Activated T-helper 9 cell treated with anti-CD3 and anti-CD28 coated beads, Interleukin-2, amount 50 U/mL, for 16 hours (primary cell): ENCODE measurements at regions not wholly inside any gene's neighbourhood (a gene's known extent, or its start where the extent isn't known, plus 50 kb on each side); places are given as distances from the start of the nearest gene placed in this dataset.

Experiments
- DNase-seq: peaks from one replicate; pipeline ENCODE4 v3.0.0-alpha.2; 2020; ENCODE audit warnings: low read depth

- no peak for DNase-seq
Observed at GRCh38 chr2:234438305-234438977, 58.4 kb downstream of the ARL4C start.

DNA sequence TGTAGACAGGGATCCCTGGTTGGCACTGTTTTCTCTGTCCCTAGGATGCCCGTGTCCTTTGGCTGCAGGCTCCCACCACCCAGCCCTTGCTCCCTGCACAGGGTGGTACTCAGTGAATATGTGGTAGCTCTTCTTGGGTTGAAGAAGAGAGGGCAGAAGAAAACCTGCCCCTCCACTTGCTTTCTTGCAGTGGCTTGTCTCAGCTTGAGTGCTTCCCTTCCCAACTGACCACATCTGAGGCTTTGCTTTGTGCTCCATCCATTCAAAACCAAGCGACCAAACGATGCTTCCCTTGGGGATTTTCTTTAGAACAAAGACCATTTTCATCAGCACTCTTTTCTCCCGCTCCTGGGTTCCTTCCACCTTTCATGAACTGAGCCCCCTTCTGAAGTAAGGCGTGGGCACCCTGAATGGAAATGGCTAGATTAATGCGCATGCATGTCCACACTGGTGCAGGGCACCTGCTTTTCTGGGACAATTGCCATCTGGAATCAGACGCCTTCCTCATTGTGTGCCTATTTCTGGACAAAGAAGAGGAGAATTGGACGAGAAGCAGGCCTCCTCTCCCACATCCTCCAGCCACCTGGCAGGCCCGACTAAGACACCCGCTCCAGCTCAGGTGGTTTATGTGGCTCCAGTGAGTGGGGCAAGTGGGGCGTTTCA, 59.1 kb downstream of the ARL4C start:
- DNase-seq: no peak

GRCh38 chr2:234436482-234436837, 60.4 kb downstream of the ARL4C start:
- DNase-seq: no peak

DNA sequence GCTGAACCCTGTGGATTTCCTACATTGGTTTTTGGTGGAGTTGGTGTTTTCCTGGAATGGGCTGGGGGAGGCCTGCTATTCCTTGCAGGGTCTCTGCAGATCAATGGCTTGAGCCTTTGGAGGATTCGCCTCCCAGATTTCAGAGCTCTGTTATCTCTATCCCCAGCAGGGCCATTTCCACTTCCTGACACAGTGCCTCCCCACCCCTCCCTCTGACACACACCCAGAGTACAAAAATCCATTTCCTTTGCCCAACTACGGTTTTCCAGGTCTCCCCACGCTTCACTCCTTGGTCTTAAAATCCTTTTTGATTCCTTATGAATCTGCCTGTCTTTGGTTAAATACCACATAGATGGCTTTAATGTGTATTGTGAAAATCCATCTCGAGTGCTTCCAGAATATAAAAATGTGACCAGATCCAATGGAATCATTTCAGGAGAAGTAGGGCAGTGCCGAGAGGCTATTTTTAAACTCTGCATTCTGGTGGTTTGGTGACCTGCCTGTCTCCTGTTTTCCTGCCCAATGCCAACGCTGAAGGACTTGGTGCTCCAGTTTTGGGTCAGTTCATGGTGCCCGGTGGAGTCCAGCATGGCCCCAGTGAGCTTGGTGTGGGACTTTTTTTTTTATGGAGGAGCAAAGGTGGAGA, 60.9 kb downstream of the ARL4C start:
- DNase-seq: no peak

GRCh38 chr2:234433201-234433600, 63.7 kb downstream of the ARL4C start:
- DNase-seq: no peak

GRCh38 chr2:234430871-234431270, 66.0 kb downstream of the ARL4C start:
- DNase-seq: no peak

DNA sequence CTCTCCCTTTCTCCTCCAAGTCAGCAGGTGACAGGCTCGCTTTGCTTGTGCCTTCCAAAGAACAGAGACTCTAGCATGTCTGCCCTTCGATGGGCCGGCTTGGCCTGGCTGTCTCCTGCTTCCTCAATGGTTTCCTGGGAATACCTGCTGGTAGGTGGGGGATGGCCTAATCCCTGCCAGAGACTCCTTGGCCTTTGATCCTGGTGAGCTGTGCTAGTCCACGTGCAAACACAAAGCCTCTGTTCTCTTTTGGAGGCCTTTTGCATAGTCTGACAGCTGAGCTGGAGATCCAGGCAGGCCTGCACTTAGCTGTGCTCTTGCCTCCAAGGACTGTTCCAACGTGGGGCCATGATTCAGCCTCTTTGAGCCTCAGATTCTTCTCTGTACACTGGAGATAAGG, 67.6 kb downstream of the ARL4C start:
- no peak for DNase-seq

GRCh38 chr2:234427081-234428061, 69.5 kb downstream of the ARL4C start:
- DNase-seq: no peak

GRCh38 chr2:234426616-234427015, 70.3 kb downstream of the ARL4C start:
- no peak for DNase-seq

DNA sequence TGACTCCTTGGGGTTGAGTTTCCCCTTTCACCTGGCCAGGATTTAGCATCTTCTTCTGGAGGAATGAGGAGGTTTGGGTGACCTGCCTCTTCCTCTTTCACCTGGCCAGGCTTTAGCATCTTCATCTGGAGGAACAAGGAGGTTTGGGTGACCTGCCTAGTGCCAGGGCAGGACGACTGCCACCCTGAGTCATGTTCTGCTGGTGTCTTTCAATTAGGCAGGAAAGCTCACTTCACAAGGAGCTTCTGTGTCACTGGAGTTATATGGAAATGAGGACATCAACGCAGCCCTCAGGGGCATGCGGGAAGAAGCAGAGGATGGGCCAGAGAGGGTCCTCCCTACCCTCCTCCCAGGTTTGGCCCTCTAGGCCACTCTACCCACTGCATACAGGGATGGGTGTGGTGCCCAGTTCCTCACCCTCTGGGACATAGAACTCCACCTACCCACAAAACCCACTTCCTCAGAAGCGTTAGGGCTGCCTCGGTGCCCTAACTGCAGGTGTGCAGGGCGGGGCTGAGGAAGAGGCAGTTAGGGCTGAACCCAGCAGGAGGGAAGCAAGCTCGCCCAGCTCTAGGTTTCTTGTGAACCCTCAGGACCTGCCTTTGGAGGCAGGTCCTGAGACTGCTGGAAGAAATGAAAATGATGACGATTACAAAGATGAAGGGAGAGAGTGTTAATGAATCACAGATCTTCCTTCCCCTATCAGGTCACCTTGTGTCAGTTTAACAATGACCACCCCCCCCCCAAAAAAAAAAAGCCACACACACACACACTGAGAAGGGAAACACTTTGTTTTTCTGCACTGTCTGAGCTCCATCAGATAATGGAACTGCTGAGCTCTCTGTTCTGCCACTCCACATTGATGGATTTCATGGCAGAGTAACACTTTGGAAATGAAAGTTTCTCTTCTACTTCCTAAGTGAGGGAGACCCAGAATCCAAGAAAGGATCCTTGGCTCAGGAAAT, 71.0 kb downstream of the ARL4C start:
- peak; percentile 43 for DNase-seq

DNA sequence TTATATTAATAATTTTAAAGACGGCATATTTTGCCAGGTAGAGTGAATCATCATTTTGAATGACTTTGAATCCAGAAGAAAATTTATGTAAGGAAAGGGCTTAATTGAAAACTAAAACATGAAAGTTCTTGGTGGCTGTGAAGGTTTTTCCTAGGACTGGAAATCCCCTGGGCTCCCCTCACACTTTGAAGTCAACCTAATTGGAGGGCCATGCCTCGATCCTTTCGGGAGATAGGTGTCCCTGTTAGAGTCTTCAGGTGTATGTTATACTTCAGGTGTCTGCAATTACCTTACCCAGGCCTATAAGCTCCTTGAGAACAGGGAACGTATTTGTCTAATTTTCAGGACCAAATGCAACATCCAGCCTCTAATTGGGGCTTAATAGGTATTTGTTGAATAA, 73.0 kb downstream of the ARL4C start:
- no peak for DNase-seq

- DNase-seq: peak; percentile 39
Observed at GRCh38 chr2:234422981-234423431, 73.9 kb downstream of the ARL4C start.

DNA sequence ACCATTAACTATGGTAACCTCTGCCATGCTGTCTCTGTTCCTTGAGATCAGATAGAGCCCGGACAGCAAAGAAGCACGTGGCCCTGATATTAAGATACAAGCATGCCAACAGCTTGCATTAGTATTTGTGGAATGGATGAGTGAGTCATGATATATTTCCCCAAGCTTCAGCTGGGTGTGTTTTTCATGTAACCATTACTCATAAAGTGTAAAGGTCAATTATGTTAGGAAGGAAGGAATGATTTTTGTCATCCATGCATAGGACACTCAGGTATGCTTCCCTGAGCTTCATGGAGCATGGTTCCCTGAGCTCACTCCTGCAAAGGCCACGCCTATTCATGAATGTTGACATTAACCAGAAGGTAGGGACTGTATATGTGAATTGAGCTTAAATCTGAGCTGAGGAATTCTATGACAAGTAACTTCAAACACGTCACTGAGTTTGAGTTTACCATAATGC, 74.6 kb downstream of the ARL4C start:
- DNase-seq: no peak

DNA sequence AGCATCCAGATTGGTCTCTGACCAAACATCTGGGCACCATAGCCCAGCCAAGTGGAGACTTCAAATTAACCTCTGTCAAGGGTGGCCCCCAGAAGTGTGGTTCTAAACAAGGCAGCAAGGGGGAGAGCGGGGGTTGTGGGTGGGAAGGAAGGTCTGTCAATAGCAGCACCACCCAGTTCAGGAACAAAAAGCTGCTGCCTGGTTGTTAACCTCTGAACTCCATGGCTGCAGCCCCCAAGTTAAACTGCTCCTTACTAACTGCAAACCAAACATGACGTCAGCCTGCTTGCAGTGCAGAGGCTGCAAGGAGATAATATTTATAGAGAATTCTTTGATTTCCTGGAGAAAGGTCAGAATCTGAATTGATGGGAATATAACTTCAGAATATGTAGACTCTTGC, 76.5 kb downstream of the ARL4C start:
- DNase-seq: no peak

DNA sequence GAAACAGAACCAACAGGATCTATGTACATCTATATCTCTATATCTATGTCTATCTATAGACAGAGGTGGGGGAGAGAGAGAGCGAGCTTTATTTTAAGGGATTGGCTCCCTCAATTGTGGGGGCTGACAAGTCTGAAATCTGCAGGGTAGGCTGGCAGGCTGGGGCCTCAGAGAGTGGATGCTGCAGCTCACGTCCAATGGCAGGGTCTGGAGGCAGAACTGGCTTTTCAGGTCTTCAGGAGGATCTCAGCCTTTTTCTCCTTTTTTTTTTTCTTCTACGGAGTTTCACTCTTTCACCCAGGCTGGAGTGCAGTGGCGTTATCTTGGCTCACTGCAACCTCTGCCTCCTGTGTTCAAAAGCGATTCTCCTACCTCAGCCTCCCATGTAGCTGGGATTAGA, 77.2 kb downstream of the ARL4C start:
- no peak for DNase-seq

GRCh38 chr2:234415706-234416105, 81.2 kb downstream of the ARL4C start:
- DNase-seq: no peak

DNA sequence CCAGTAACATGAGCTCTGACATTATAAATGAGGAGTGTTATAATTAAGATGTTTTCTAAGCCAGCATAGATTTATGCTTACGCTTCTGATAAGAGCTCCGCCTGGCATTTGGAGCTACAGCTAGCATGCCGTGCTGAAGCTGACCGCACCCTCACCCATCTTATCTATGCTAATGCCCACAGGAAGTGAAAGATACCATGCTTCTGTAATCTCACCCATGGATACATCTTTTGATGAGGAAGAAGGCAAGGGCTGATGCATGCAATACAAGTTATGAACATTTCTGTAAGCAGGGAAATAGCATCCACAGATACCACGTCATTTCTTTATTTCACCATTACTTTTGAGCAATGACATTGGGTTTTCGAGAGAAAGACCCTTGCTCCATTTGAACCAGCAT, 82.3 kb downstream of the ARL4C start:
- no peak for DNase-seq

DNA sequence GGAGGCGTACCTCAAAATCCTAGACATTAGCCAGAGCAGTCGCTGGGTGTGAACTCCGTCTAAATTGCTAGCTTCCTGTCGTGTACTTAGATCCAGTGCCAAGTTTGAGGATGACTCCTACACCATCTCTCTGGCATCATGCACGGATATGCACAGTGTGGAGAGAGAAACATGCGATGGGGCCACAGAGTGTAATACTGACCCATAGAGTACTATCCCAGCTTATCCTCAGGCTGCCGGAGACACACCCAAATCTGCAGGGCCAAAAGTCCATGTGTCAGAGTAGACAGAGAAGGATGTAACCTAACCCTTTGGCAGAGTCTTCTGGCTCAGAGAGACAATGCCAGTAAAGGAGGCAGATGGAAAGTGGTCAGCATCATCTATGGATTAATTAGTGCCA, 84.2 kb downstream of the ARL4C start:
- no peak for DNase-seq

DNA sequence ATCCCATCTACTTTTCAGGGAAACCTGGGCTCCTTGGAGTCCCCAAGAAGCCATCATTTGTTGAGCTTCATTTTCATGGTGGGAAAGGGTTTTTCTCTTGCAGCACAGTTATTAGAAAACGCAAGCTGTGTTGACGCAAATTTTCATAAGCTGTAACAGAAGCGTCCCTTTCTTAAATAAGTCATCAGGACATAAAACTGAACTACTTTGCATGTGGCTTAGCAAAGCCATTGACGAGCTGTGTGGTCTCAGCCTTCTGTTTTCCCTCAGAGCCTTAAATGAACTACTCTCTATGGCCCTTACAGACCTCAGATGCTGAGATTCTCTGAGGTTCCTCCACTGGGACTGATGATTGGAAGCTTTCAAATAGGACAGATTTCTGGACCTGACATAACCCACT, 85.1 kb downstream of the ARL4C start:
- no peak for DNase-seq

GRCh38 chr2:234410526-234410925, 86.4 kb downstream of the ARL4C start:
- DNase-seq: no peak

GRCh38 chr2:234409590-234409989, 87.3 kb downstream of the ARL4C start:
- DNase-seq: no peak
